D341Med (cell line): ENCODE measurements at regions not wholly inside any gene's neighbourhood (a gene's known extent, or its start where the extent isn't known, plus 50 kb on each side); places are given as distances from the start of the nearest gene placed in this dataset.
"Not testable (repeated sequence)": the region's sequence is repeated elsewhere in the genome, so short reads cannot be mapped to it uniquely, and the experiment has no call there.

Experiments
- DNase-seq: peaks from one replicate; pipeline ENCODE4 v3.0.0; 2012; ENCODE audit warnings: low spot score

- no peak for DNase-seq
Measured at GRCh38 chr2:122326471-122326870, 571.0 kb downstream of the TSN start.

- no peak for DNase-seq
Measured at GRCh38 chr2:122328816-122329215, 573.4 kb downstream of the TSN start.

GRCh38 chr2:122329278-122329677 lies 573.8 kb downstream of the TSN start:
- DNase-seq = no peak

GRCh38 chr2:122333932-122334331 lies 578.5 kb downstream of the TSN start:
- no peak for DNase-seq

- DNase-seq = no peak
Measured at GRCh38 chr2:122338000-122338399, 582.5 kb downstream of the TSN start.

GRCh38 chr2:122340246-122340645 lies 584.8 kb downstream of the TSN start:
- DNase-seq = no peak

GRCh38 chr2:122341007-122341406 lies 585.6 kb downstream of the TSN start:
- no peak for DNase-seq

GRCh38 chr2:122352151-122352550 lies 596.7 kb downstream of the TSN start:
- DNase-seq = not testable (repeated sequence)

GRCh38 chr2:122357998-122358397 lies 602.5 kb downstream of the TSN start:
- DNase-seq = no peak

- no peak for DNase-seq
Measured at GRCh38 chr2:122358729-122359128, 603.3 kb downstream of the TSN start.

- DNase-seq = no peak
Measured at GRCh38 chr2:122363885-122364284, 608.4 kb downstream of the TSN start.

GRCh38 chr2:122366427-122366826 lies 611.0 kb downstream of the TSN start:
- DNase-seq = no peak

GRCh38 chr2:122366969-122367645 lies 611.7 kb downstream of the TSN start:
- no peak for DNase-seq

- no peak for DNase-seq
Measured at GRCh38 chr2:122367646-122368010, 612.2 kb downstream of the TSN start.

- no peak for DNase-seq
Measured at GRCh38 chr2:122368576-122369243, 613.3 kb downstream of the TSN start.

- DNase-seq = no peak
Measured at GRCh38 chr2:122378521-122378920, 623.1 kb downstream of the TSN start.

- DNase-seq = no peak
Measured at GRCh38 chr2:122384768-122385333, 629.4 kb downstream of the TSN start.

- no peak for DNase-seq
Measured at GRCh38 chr2:122388208-122388607, 632.8 kb downstream of the TSN start.

- no peak for DNase-seq
Measured at GRCh38 chr2:122389694-122390093, 634.2 kb downstream of the TSN start.

- DNase-seq = no peak
Measured at GRCh38 chr2:122390406-122390805, 635.0 kb downstream of the TSN start.

- DNase-seq = no peak
Measured at GRCh38 chr2:122391726-122392125, 636.3 kb downstream of the TSN start.

GRCh38 chr2:122395687-122396086 lies 640.2 kb downstream of the TSN start:
- DNase-seq = no peak

- DNase-seq = no peak
Measured at GRCh38 chr2:122411231-122411630, 655.8 kb downstream of the TSN start.

GRCh38 chr2:122412360-122412759 lies 656.9 kb downstream of the TSN start:
- no peak for DNase-seq
